GM19468 (cell line): ENCODE measurements at regions not wholly inside any gene's neighbourhood (a gene's known extent, or its start where the extent isn't known, plus 50 kb on each side); places are given as distances from the start of the nearest gene placed in this dataset.
"Not testable (repeated sequence)": the region's sequence is repeated elsewhere in the genome, so short reads cannot be mapped to it uniquely, and the experiment has no call there.

Experiments
- ATAC-seq: cut with Tn5 transposase; IDR thresholded peaks from one replicate; pipeline ENCODE4 v1.9.1; 2021; ENCODE audit warnings: mild to moderate bottlenecking, moderate library complexity, moderate number of reproducible peaks; ENCODE audit not compliant: unreplicated experiment; ENCODE audit errors: extremely low read depth

- ATAC-seq = no peak
Observed at GRCh38 chr12:70069221-70070105, 173.8 kb upstream of the CNOT2 start.

GRCh38 chr12:70070494-70071007, 172.7 kb upstream of the CNOT2 start:
- no peak for ATAC-seq

- ATAC-seq = no peak
Observed at GRCh38 chr12:70074510-70074909, 168.7 kb upstream of the CNOT2 start.

GRCh38 chr12:70077441-70077840, 165.8 kb upstream of the CNOT2 start:
- no peak for ATAC-seq

- ATAC-seq = no peak
Observed at GRCh38 chr12:70078161-70078560, 165.1 kb upstream of the CNOT2 start.

GRCh38 chr12:70080566-70080965, 162.7 kb upstream of the CNOT2 start:
- no peak for ATAC-seq

- ATAC-seq = no peak
Observed at GRCh38 chr12:70082997-70083676, 160.1 kb upstream of the CNOT2 start.

GRCh38 chr12:70083677-70084020, 159.6 kb upstream of the CNOT2 start:
- no peak for ATAC-seq

- not testable (repeated sequence) for ATAC-seq
Observed at GRCh38 chr12:70086372-70086771, 156.9 kb upstream of the CNOT2 start.

GRCh38 chr12:70091021-70091521, 152.2 kb upstream of the CNOT2 start:
- no peak for ATAC-seq

- no peak for ATAC-seq
Observed at GRCh38 chr12:70094467-70094866, 148.8 kb upstream of the CNOT2 start.

GRCh38 chr12:70096759-70097410, 146.3 kb upstream of the CNOT2 start:
- no peak for ATAC-seq

GRCh38 chr12:70101064-70101463, 142.2 kb upstream of the CNOT2 start:
- no peak for ATAC-seq

GRCh38 chr12:70106347-70106746, 136.9 kb upstream of the CNOT2 start:
- no peak for ATAC-seq

- no peak for ATAC-seq
Observed at GRCh38 chr12:70110085-70110484, 133.1 kb upstream of the CNOT2 start.

GRCh38 chr12:70117670-70118069, 125.6 kb upstream of the CNOT2 start:
- no peak for ATAC-seq

- ATAC-seq = no peak
Observed at GRCh38 chr12:70120970-70121369, 122.3 kb upstream of the CNOT2 start.

- ATAC-seq = no peak
Observed at GRCh38 chr12:70121562-70121961, 121.7 kb upstream of the CNOT2 start.

GRCh38 chr12:70122804-70123203, 120.4 kb upstream of the CNOT2 start:
- ATAC-seq = no peak

- no peak for ATAC-seq
Observed at GRCh38 chr12:70149013-70149412, 94.2 kb upstream of the CNOT2 start.

- ATAC-seq = no peak
Observed at GRCh38 chr12:70149665-70150064, 93.6 kb upstream of the CNOT2 start.
